ENCODE measurements at regions not wholly inside any gene's neighbourhood (a gene's known extent, or its start where the extent isn't known, plus 50 kb on each side); places are given as distances from the start of the nearest gene placed in this dataset.

- H3K4me1 ChIP-seq (replicated peaks in 1 of 2; ENCODE audit: control insufficient read depth in 2 of 2, insufficient read depth in 2 of 2, low read length in 2 of 2): no peaks in the 10 kb centered on the region
- CTCF ChIA-PET (ENCODE audit: low intra/inter-chr PET ratio): no interaction called here
- no peak for ATAC-seq
- H3K79me2 ChIP-seq (ENCODE audit: control insufficient read depth, insufficient read depth, low read length): no peaks in the 10 kb centered on the region
- intact Hi-C loops (cut with micrococcal nuclease) (no loop called here), in situ Hi-C loops (cut with MboI) (no loop called here)
- H3K4me3 ChIP-seq: no peak overlapping the region
- H3K27me3 ChIP-seq (ENCODE audit: control insufficient read depth in 2 of 2, insufficient read depth in 2 of 2, low read length in 2 of 2): no peaks in the 10 kb centered on the region
- no peak overlapping the region for H2AFZ ChIP-seq (ENCODE audit: low read depth, low read length)
- no peak overlapping the region for H3K4me2 ChIP-seq (ENCODE audit: insufficient read depth, low read length)
- no peak for DNase-seq (ENCODE audit: extremely low read depth in 1 of 4, low spot score in 3 of 4)
- H3K9me3 ChIP-seq (replicated peaks; ENCODE audit: control insufficient read depth, insufficient read depth, low read depth, low read length): no peaks in the 10 kb centered on the region
- POLR2A ChIA-PET: no interaction called here
- no peak overlapping the region for H3K9ac ChIP-seq (ENCODE audit: insufficient read depth in 1 of 2, low read depth in 2 of 2, low read length in 2 of 2)
- no peaks in the 10 kb centered on the region for H4K20me1 ChIP-seq (replicated peaks; ENCODE audit: control insufficient read depth, insufficient read depth, low read length)
- H3K36me3 ChIP-seq (ENCODE audit: control insufficient read depth, insufficient read depth, low read length): no peaks in the 10 kb centered on the region
- no peaks in the 10 kb centered on the region for H3K9me1 ChIP-seq (ENCODE audit: control insufficient read depth, insufficient read depth, low read length)
- TF ChIP-seq CSDE1 (IDR thresholded peaks at IDR 0.05) (no peak), SMAD4 (CRISPR knock-in tag; conservative IDR thresholded peaks at IDR 0.05) (no peak), NONO (IDR thresholded peaks at IDR 0.05; ENCODE audit: low read depth in 2 of 2, low read length in 1 of 2) (no peak), TGIF2 (CRISPR knock-in tag; IDR thresholded peaks at IDR 0.05) (no peak), ZNF717 (CRISPR knock-in tag; IDR thresholded peaks at IDR 0.05) (no peak), NRF1 (conservative IDR thresholded peaks at IDR 0.05 in 1 of 2, IDR thresholded peaks at IDR 0.05 in 1 of 2) (no peak), ZNF253 (CRISPR knock-in tag; conservative IDR thresholded peaks at IDR 0.05) (no peak), PHTF2 (CRISPR knock-in tag; IDR thresholded peaks at IDR 0.05) (no peak), HDAC8 (tag; IDR thresholded peaks at IDR 0.05) (no peak), POU5F1 (IDR thresholded peaks at IDR 0.05; ENCODE audit: borderline replicate concordance, low read depth, low read length, partially characterized antibody) (no peak), TCF3 (CRISPR knock-in tag; IDR thresholded peaks at IDR 0.05) (no peak), HEY1 (CRISPR knock-in tag; IDR thresholded peaks at IDR 0.05; ENCODE audit: borderline replicate concordance) (no peak), CHD1 (IDR thresholded peaks at IDR 0.05; ENCODE audit: low read length) (no peak), ATF6 (CRISPR knock-in tag; IDR thresholded peaks at IDR 0.05) (no peak), SMARCB1 (IDR thresholded peaks at IDR 0.05; ENCODE audit: insufficient read length, low read depth) (no peak), SMAD3 (CRISPR knock-in tag; conservative IDR thresholded peaks at IDR 0.05) (no peak), RB1 (IDR thresholded peaks at IDR 0.05; ENCODE audit: low read depth) (no peak), MXI1 (IDR thresholded peaks at IDR 0.05; ENCODE audit: low read depth, low read length) (no peak)
- TF ChIP-seq, protein P1, sequence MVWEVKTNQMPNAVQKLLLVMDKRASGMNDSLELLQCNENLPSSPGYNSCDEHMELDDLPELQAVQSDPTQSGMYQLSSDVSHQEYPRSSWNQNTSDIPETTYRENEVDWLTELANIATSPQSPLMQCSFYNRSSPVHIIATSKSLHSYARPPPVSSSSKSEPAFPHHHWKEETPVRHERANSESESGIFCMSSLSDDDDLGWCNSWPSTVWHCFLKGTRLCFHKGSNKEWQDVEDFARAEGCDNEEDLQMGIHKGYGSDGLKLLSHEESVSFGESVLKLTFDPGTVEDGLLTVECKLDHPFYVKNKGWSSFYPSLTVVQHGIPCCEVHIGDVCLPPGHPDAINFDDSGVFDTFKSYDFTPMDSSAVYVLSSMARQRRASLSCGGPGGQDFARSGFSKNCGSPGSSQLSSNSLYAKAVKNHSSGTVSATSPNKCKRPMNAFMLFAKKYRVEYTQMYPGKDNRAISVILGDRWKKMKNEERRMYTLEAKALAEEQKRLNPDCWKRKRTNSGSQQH (CRISPR knock-in tag; IDR thresholded peaks at IDR 0.05): no peak
- TF ChIP-seq, protein P2, sequence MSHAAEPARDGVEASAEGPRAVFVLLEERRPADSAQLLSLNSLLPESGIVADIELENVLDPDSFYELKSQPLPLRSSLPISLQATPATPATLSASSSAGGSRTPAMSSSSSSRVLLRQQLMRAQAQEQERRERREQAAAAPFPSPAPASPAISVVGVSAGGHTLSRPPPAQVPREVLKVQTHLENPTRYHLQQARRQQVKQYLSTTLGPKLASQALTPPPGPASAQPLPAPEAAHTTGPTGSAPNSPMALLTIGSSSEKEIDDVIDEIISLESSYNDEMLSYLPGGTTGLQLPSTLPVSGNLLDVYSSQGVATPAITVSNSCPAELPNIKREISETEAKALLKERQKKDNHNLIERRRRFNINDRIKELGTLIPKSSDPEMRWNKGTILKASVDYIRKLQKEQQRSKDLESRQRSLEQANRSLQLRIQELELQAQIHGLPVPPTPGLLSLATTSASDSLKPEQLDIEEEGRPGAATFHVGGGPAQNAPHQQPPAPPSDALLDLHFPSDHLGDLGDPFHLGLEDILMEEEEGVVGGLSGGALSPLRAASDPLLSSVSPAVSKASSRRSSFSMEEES (CRISPR knock-in tag; IDR thresholded peaks at IDR 0.05): no peak
- no peak overlapping the region for H3K27ac ChIP-seq (ENCODE audit: extremely low read depth, low read depth, low read length)
- 0% methylated on average over 2 of the region's 2 CpGs for WGBS (ENCODE audit: insufficient coverage, low coverage, missing lambda C conversion rate)
- BruUV-seq (replicated peaks): no TSS peak
- FAIRE-seq: no peak
Measured at GRCh38 chr15:93656041-93656440, 567.0 kb upstream of the RGMA start.

Data from K562 (cell line).